Endodermal cell (in vitro differentiated cells): ENCODE measurements at regions not wholly inside any gene's neighbourhood (a gene's known extent, or its start where the extent isn't known, plus 50 kb on each side); places are given as distances from the start of the nearest gene placed in this dataset.

Source experiments
- DNase-seq: peaks from one replicate; pipeline ENCODE4 v3.0.0-alpha.2; 2017
- H3K27ac ChIP-seq: 2 replicates; pipeline ENCODE4 v1.5.1; 2013; ENCODE audit warnings: mild to moderate bottlenecking, low read depth, low read length, moderate library complexity
- H3K27me3 ChIP-seq: 2 replicates; pipeline ENCODE4 v1.6.1; 2013; ENCODE audit warnings: mild to moderate bottlenecking, low read length, moderate library complexity; ENCODE audit not compliant: insufficient read depth, control insufficient read depth, poor library complexity, severe bottlenecking
- H3K36me3 ChIP-seq: 2 replicates; pipeline ENCODE4 v1.7.0; 2013; ENCODE audit warnings: mild to moderate bottlenecking, low read length, moderate library complexity; ENCODE audit not compliant: control insufficient read depth, insufficient read depth
- H3K4me1 ChIP-seq: one replicate; pipeline ENCODE4 v1.7.0; 2013; ENCODE audit warnings: low read length; ENCODE audit not compliant: control insufficient read depth, insufficient read depth
- H3K4me3 ChIP-seq: 2 replicates; pipeline ENCODE4 v1.5.1; 2013; ENCODE audit warnings: mild to moderate bottlenecking, low read length, moderate library complexity
- H3K9ac ChIP-seq: 2 replicates; pipeline ENCODE4 v1.6.1; 2013; ENCODE audit warnings: mild to moderate bottlenecking, low read length, moderate library complexity; ENCODE audit not compliant: poor library complexity, severe bottlenecking; ENCODE audit errors: extremely low read depth
- H3K9me3 ChIP-seq: 2 replicates; pipeline ENCODE4 v1.6.1; 2013; ENCODE audit warnings: mild to moderate bottlenecking, low read length, moderate library complexity; ENCODE audit not compliant: control insufficient read depth
- H3K27ac Mint-ChIP-seq: 2 replicates; pipeline ENCODE4 v1.8.0; 2020; ENCODE audit warnings: mixed read lengths
- H3K27me3 Mint-ChIP-seq: 2 replicates; pipeline ENCODE4 v1.8.0; 2021; ENCODE audit warnings: mild to moderate bottlenecking, mixed read lengths; ENCODE audit not compliant: insufficient read depth
- H3K36me3 Mint-ChIP-seq: 2 replicates; pipeline ENCODE4 v1.8.0; 2020; ENCODE audit warnings: low read depth, mixed read lengths
- H3K4me1 Mint-ChIP-seq: 2 replicates; pipeline ENCODE4 v1.8.0; 2020; ENCODE audit warnings: mixed read lengths
- H3K4me3 Mint-ChIP-seq: 2 replicates; pipeline ENCODE4 v1.8.0; 2020; ENCODE audit warnings: mild to moderate bottlenecking, moderate library complexity, mixed read lengths
- H3K9me3 Mint-ChIP-seq: 2 replicates; pipeline ENCODE4 v1.8.0; 2020; ENCODE audit warnings: mild to moderate bottlenecking, mixed read lengths
- CTCF ChIP-seq: fragments of 200-600 bp; sonication (generic); conservative IDR thresholded peaks from 2 replicates; pipeline ENCODE4 v1.5.0; 2021; ENCODE audit warnings: antibody characterized with exemption, mild to moderate bottlenecking
- WGBS, 2 experiments: methylation state at CpG; one replicate each; pipeline versions ENCODE4 v1.1.5 to v1.1.7; 2013; ENCODE audit warnings: missing lambda C conversion rate in 2 of 2, mixed read lengths in 1 of 2; ENCODE audit not compliant: insufficient coverage in 1 of 2, insufficient read length in 1 of 2; 5-methylcytosine and 5-hydroxymethylcytosine counted together

- H3K4me3 Mint-ChIP-seq = no peak overlapping the region
- Histone ChIP-seq H3K4me1 (no peaks in the 10 kb centered on the region), H3K9me3 (no peaks in the 10 kb centered on the region), H3K27me3 (no peaks in the 10 kb centered on the region), H3K36me3 (no peaks in the 10 kb centered on the region), H3K9ac (no peak overlapping the region), H3K4me3 (no peak overlapping the region), H3K27ac (no peak overlapping the region)
- H3K4me1 Mint-ChIP-seq = peaks cover 10% of the 10 kb centered on the region
- DNase-seq = no peak
- peaks cover 4% of the 10 kb centered on the region for H3K27me3 Mint-ChIP-seq
- H3K9me3 Mint-ChIP-seq = no peaks in the 10 kb centered on the region
- H3K27ac Mint-ChIP-seq = no peak overlapping the region
- TF ChIP-seq CTCF = no peak
- no peaks in the 10 kb centered on the region for H3K36me3 Mint-ChIP-seq
Observed at GRCh38 chr2:15701991-15702390, 110.3 kb downstream of the DDX1 start.

- Histone ChIP-seq H3K9me3 (no peaks in the 10 kb centered on the region), H3K9ac (no peak overlapping the region), H3K27me3 (no peaks in the 10 kb centered on the region), H3K4me1 (no peaks in the 10 kb centered on the region), H3K4me3 (no peak overlapping the region), H3K36me3 (no peaks in the 10 kb centered on the region), H3K27ac (no peak overlapping the region)
- peaks cover 4% of the 10 kb centered on the region for H3K27me3 Mint-ChIP-seq
- no peak overlapping the region for H3K4me3 Mint-ChIP-seq
- TF ChIP-seq CTCF = no peak
- no peak for DNase-seq
- no peaks in the 10 kb centered on the region for H3K36me3 Mint-ChIP-seq
- peaks cover 10% of the 10 kb centered on the region for H3K4me1 Mint-ChIP-seq
- H3K27ac Mint-ChIP-seq = no peak overlapping the region
- H3K9me3 Mint-ChIP-seq = no peaks in the 10 kb centered on the region
- WGBS, 2 experiments = 70 to 96% methylated on average over 3 to 4 of the region's 4 CpGs
Observed at GRCh38 chr2:15702452-15702851, 110.8 kb downstream of the DDX1 start.

GRCh38 chr2:15703365-15703869 is 111.7 kb downstream of the DDX1 start:
- peaks cover 6% of the 10 kb centered on the region for H3K27me3 Mint-ChIP-seq
- no peak overlapping the region for H3K27ac ChIP-seq
- no peak for TF ChIP-seq CTCF
- DNase-seq = no peak
- no peaks in the 10 kb centered on the region for H3K36me3 Mint-ChIP-seq
- no peak overlapping the region for H3K4me3 ChIP-seq
- peaks cover 10% of the 10 kb centered on the region for H3K4me1 Mint-ChIP-seq
- no peaks in the 10 kb centered on the region for H3K36me3 ChIP-seq
- H3K4me1 ChIP-seq = no peaks in the 10 kb centered on the region
- H3K27ac Mint-ChIP-seq = no peak overlapping the region
- no peaks in the 10 kb centered on the region for H3K9me3 Mint-ChIP-seq
- 57% methylated on average over 1 of the region's 1 CpG; no CpG with 5 or more reads in 1 of the 2 experiments for WGBS, 2 experiments
- no peak overlapping the region for H3K4me3 Mint-ChIP-seq
- no peak overlapping the region for H3K9ac ChIP-seq
- H3K9me3 ChIP-seq = no peaks in the 10 kb centered on the region
- no peaks in the 10 kb centered on the region for H3K27me3 ChIP-seq
